Activated CD4-positive, alpha-beta T cell treated with anti-CD3 and anti-CD28 coated beads, Interleukin-2, amount 50 U/mL, for 16 hours (primary cell): ENCODE measurements at regions not wholly inside any gene's neighbourhood (a gene's known extent, or its start where the extent isn't known, plus 50 kb on each side); places are given as distances from the start of the nearest gene placed in this dataset.
A peak's percentile ranks its signal among the peaks of the same experiment; 100 is the strongest.

ENCODE experiments used
- DNase-seq: peaks from one replicate; pipeline ENCODE4 v3.0.0-alpha.2; 2020

GRCh38 chr6:97621111-97621510 is 338.1 kb upstream of the MMS22L start:
- no peak for DNase-seq

- DNase-seq: no peak
These were observed 343.8 kb upstream of the MMS22L start for GRCh38 chr6:97626671-97627441.

GRCh38 chr6:97629180-97629579 is 346.2 kb upstream of the MMS22L start:
- DNase-seq: no peak

GRCh38 chr6:97630604-97631003 is 347.6 kb upstream of the MMS22L start:
- no peak for DNase-seq

- no peak for DNase-seq
These were observed 349.3 kb upstream of the MMS22L start for GRCh38 chr6:97632341-97632740.

- no peak for DNase-seq
These were observed 356.7 kb upstream of the MMS22L start for GRCh38 chr6:97639702-97640101.

GRCh38 chr6:97644353-97644752 is 361.3 kb upstream of the MMS22L start:
- no peak for DNase-seq

GRCh38 chr6:97645757-97646156 is 362.7 kb upstream of the MMS22L start:
- DNase-seq: no peak

GRCh38 chr6:97653076-97653475 is 370.1 kb upstream of the MMS22L start:
- no peak for DNase-seq

GRCh38 chr6:97653517-97653916 is 370.5 kb upstream of the MMS22L start:
- no peak for DNase-seq

GRCh38 chr6:97654674-97655073 is 371.7 kb upstream of the MMS22L start:
- DNase-seq: no peak

GRCh38 chr6:97656236-97656635 is 373.2 kb upstream of the MMS22L start:
- no peak for DNase-seq

- no peak for DNase-seq
These were observed 373.8 kb upstream of the MMS22L start for GRCh38 chr6:97656706-97657350.

- no peak for DNase-seq
These were observed 375.1 kb upstream of the MMS22L start for GRCh38 chr6:97658090-97658489.

GRCh38 chr6:97663252-97663651 is 380.2 kb upstream of the MMS22L start:
- no peak for DNase-seq

- no peak for DNase-seq
These were observed 382.4 kb upstream of the MMS22L start for GRCh38 chr6:97665446-97665845.

- DNase-seq: no peak
These were observed 383.9 kb upstream of the MMS22L start for GRCh38 chr6:97666889-97667288.

- peak; percentile 2 for DNase-seq
These were observed 385.7 kb upstream of the MMS22L start for GRCh38 chr6:97668716-97669115.

- peak; percentile 64 for DNase-seq
These were observed 386.4 kb upstream of the MMS22L start for GRCh38 chr6:97669191-97670031.

- no peak for DNase-seq
These were observed 391.8 kb upstream of the MMS22L start for GRCh38 chr6:97674802-97675201.

- DNase-seq: no peak
These were observed 394.6 kb upstream of the MMS22L start for GRCh38 chr6:97677626-97678025.

- no peak for DNase-seq
These were observed 404.9 kb upstream of the MMS22L start for GRCh38 chr6:97687916-97688315.

- no peak for DNase-seq
These were observed 406.2 kb upstream of the MMS22L start for GRCh38 chr6:97689078-97689754.
